Testis (tissue), 2 donors: ENCODE measurements at regions not wholly inside any gene's neighbourhood (a gene's known extent, or its start where the extent isn't known, plus 50 kb on each side); places are given as distances from the start of the nearest gene placed in this dataset.

ENCODE experiments used
- CTCF ChIP-seq, 3 experiments: fragments of 450-650 bp in 2 of 3; fragments of 200-600 bp in 1 of 3; sonication (generic) in 1 of 3; IDR thresholded peaks; one replicate each; pipeline ENCODE4 v1.5.1; 2016 to 2019; ENCODE audit warnings: antibody characterized with exemption in 3 of 3, mild to moderate bottlenecking in 2 of 3, moderate library complexity in 1 of 3
- POLR2A ChIP-seq: fragments of 450-650 bp; IDR thresholded peaks from one replicate; pipeline ENCODE4 v1.6.1; 2017; ENCODE audit warnings: antibody characterized with exemption, mild to moderate bottlenecking, moderate library complexity

DNA sequence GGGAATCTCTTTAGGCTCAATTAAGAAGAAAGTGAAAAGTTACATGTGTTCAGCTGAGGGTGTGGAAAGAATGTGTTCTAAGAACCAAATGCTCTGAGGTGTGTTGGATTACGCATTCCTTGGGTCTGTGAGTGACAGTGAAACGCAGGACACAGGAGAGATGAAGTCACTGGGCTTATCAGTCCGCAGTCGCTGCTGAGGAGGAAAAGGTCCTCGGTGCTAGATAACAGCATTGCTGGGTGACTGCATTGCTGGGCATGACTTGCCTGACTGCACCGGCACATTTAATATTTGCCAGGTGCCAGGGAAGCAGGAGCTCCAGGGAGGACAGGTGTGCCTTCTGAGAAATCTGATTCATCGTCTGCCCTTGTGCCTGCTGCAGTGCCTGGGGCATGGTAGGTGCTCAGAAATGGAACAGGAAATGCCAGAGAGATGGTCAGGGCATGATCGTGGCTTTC lies 64.4 kb upstream of the FZD10 start:
- TF ChIP-seq CTCF (IDR thresholded peaks at IDR 0.05) (no peak), POLR2A (no peak)
